ENCODE measurements at regions not wholly inside any gene's neighbourhood (a gene's known extent, or its start where the extent isn't known, plus 50 kb on each side); places are given as distances from the start of the nearest gene placed in this dataset.

GRCh38 chr15:25624504-25625177 lies 185.8 kb upstream of the UBE3A start:
- Histone ChIP-seq H3K27ac (no peak overlapping the region), H3K36me3 (no peaks in the 10 kb centered on the region), H3K4me3 (no peak overlapping the region), H3K4me1 (no peaks in the 10 kb centered on the region), H3K9me3 (no peaks in the 10 kb centered on the region), H3K27me3 (no peaks in the 10 kb centered on the region)
- no peak for DNase-seq (ENCODE audit: low spot score in 2 of 2)
- no peak for TF ChIP-seq POLR2A (IDR thresholded peaks at IDR 0.05)
- 67% methylated on average over 11 of the region's 11 CpGs for WGBS

GRCh38 chr15:25623708-25624107 lies 184.9 kb upstream of the UBE3A start:
- H3K27ac ChIP-seq = no peak overlapping the region
- H3K36me3 ChIP-seq = no peaks in the 10 kb centered on the region
- no peaks in the 10 kb centered on the region for H3K4me1 ChIP-seq
- WGBS = 67% methylated on average over 5 of the region's 5 CpGs
- no peak for DNase-seq (ENCODE audit: low spot score in 2 of 2)
- no peaks in the 10 kb centered on the region for H3K27me3 ChIP-seq
- TF ChIP-seq EP300 (IDR thresholded peaks at IDR 0.05) (no peak), POLR2AphosphoS5 (IDR thresholded peaks at IDR 0.05) (no peak), CTCF (IDR thresholded peaks at IDR 0.05) (no peak), POLR2A (IDR thresholded peaks at IDR 0.05) (no peak)
- no peaks in the 10 kb centered on the region for H3K9me3 ChIP-seq
- no peak overlapping the region for H3K4me3 ChIP-seq

GRCh38 chr15:25620466-25620865 lies 181.6 kb upstream of the UBE3A start:
- Histone ChIP-seq H3K36me3 (no peaks in the 10 kb centered on the region), H3K27ac (no peak overlapping the region), H3K4me1 (no peaks in the 10 kb centered on the region), H3K27me3 (no peaks in the 10 kb centered on the region), H3K4me3 (no peak overlapping the region), H3K9me3 (no peaks in the 10 kb centered on the region)
- no peak for DNase-seq (ENCODE audit: low spot score in 2 of 2)
- no peak for TF ChIP-seq POLR2AphosphoS5 (IDR thresholded peaks at IDR 0.05)
- no peak for TF ChIP-seq CTCF (IDR thresholded peaks at IDR 0.05)
- TF ChIP-seq POLR2A (IDR thresholded peaks at IDR 0.05) = no peak
- no peak for TF ChIP-seq EP300 (IDR thresholded peaks at IDR 0.05)
- WGBS = 86% methylated on average over 4 of the region's 4 CpGs

GRCh38 chr15:25619761-25620160 lies 180.9 kb upstream of the UBE3A start:
- Histone ChIP-seq H3K27ac (no peak overlapping the region), H3K9me3 (no peaks in the 10 kb centered on the region), H3K36me3 (no peaks in the 10 kb centered on the region), H3K4me1 (no peaks in the 10 kb centered on the region), H3K4me3 (no peak overlapping the region), H3K27me3 (no peaks in the 10 kb centered on the region)
- DNase-seq (ENCODE audit: low spot score in 2 of 2) = no peak
- no peak for TF ChIP-seq POLR2A (IDR thresholded peaks at IDR 0.05)
- no peak for TF ChIP-seq EP300 (IDR thresholded peaks at IDR 0.05)
- no peak for TF ChIP-seq POLR2AphosphoS5 (IDR thresholded peaks at IDR 0.05)
- no peak for TF ChIP-seq CTCF (IDR thresholded peaks at IDR 0.05)
- WGBS = 81% methylated on average over 9 of the region's 9 CpGs

GRCh38 chr15:25619076-25619475 lies 180.3 kb upstream of the UBE3A start:
- H3K27ac ChIP-seq = no peak overlapping the region
- no peak overlapping the region for H3K4me3 ChIP-seq
- WGBS = 77% methylated on average over 9 of the region's 9 CpGs
- TF ChIP-seq POLR2A (IDR thresholded peaks at IDR 0.05) = no peak
- TF ChIP-seq CTCF (IDR thresholded peaks at IDR 0.05) = no peak
- TF ChIP-seq POLR2AphosphoS5 (IDR thresholded peaks at IDR 0.05) = no peak
- H3K9me3 ChIP-seq = no peaks in the 10 kb centered on the region
- H3K4me1 ChIP-seq = no peaks in the 10 kb centered on the region
- no peaks in the 10 kb centered on the region for H3K27me3 ChIP-seq
- no peaks in the 10 kb centered on the region for H3K36me3 ChIP-seq
- DNase-seq (ENCODE audit: low spot score in 2 of 2) = no peak

- WGBS = 88% methylated on average over 7 of the region's 7 CpGs
- H3K36me3 ChIP-seq = no peaks in the 10 kb centered on the region
- no peaks in the 10 kb centered on the region for H3K9me3 ChIP-seq
- no peaks in the 10 kb centered on the region for H3K27me3 ChIP-seq
- H3K4me3 ChIP-seq = no peak overlapping the region
- H3K4me1 ChIP-seq = no peaks in the 10 kb centered on the region
- no peak overlapping the region for H3K27ac ChIP-seq
- no peak for TF ChIP-seq POLR2AphosphoS5 (IDR thresholded peaks at IDR 0.05)
- no peak for TF ChIP-seq CTCF (IDR thresholded peaks at IDR 0.05)
- TF ChIP-seq EP300 (IDR thresholded peaks at IDR 0.05) = no peak
- TF ChIP-seq POLR2A (IDR thresholded peaks at IDR 0.05) = no peak
- no peak for DNase-seq (ENCODE audit: low spot score in 2 of 2)
Observed at GRCh38 chr15:25618161-25618560, 179.3 kb upstream of the UBE3A start.

Measured in suprapubic skin (tissue), 4 donors.